ENCODE measurements at regions not wholly inside any gene's neighbourhood (a gene's known extent, or its start where the extent isn't known, plus 50 kb on each side); places are given as distances from the start of the nearest gene placed in this dataset.

GRCh38 chr15:47652328-47652727, 65.0 kb upstream of the SEMA6D start:
- Mint-ChIP-seq H3K4me3 (no peak overlapping the region), H3K36me3 (no peaks in the 10 kb centered on the region), H3K9me3 (peaks cover 0 to 5% (median 0%) of the 10 kb centered on the region in 11 donors), H3K27me3 (peaks cover 0 to 6% (median 3%) of the 10 kb centered on the region in 5 donors), H3K27ac (peak overlapping the region in 1 of 9 donors; percentile 28), H3K4me1 (no peaks in the 10 kb centered on the region)
- POLR2A ChIA-PET, result no interaction called here
- no peak for ATAC-seq
- intact Hi-C loops (cut with micrococcal nuclease), result no loop called here
- Histone ChIP-seq H3K9me3 (ENCODE audit: control insufficient read depth in 2 of 3, low read length in 3 of 3) (no peaks in the 10 kb centered on the region), H3K4me3 (ENCODE audit: low read length) (no peak overlapping the region), H3K36me3 (ENCODE audit: control insufficient read depth in 2 of 3, insufficient read depth in 3 of 3, low read length in 3 of 3) (no peaks in the 10 kb centered on the region), H3K4me1 (ENCODE audit: control insufficient read depth in 2 of 2, insufficient read depth in 2 of 2, low read length in 2 of 2) (no peaks in the 10 kb centered on the region), H3K27me3 (ENCODE audit: control insufficient read depth in 2 of 2, insufficient read depth in 2 of 2, low read length in 2 of 2) (no peaks in the 10 kb centered on the region), H3K27ac (ENCODE audit: low read depth, low read length) (no peak overlapping the region)
- CTCF ChIA-PET, result no interaction called here
- DNase-seq, result no peak

GRCh38 chr15:47652844-47653243, 64.5 kb upstream of the SEMA6D start:
- ChIA-PET CTCF (no interaction called here), POLR2A (no interaction called here)
- peaks cover 0 to 6% (median 3%) of the 10 kb centered on the region in 5 donors for H3K27me3 Mint-ChIP-seq
- no peak overlapping the region for H3K4me3 Mint-ChIP-seq
- peaks cover 0 to 5% (median 0%) of the 10 kb centered on the region in 11 donors for H3K9me3 Mint-ChIP-seq
- ATAC-seq (no peak), DNase-seq (no peak)
- H3K9me3 ChIP-seq (ENCODE audit: control insufficient read depth in 2 of 3, low read length in 3 of 3), result no peaks in the 10 kb centered on the region
- H3K4me1 Mint-ChIP-seq, result no peaks in the 10 kb centered on the region
- intact Hi-C loops (cut with micrococcal nuclease), result no loop called here
- no peaks in the 10 kb centered on the region for H3K27me3 ChIP-seq (ENCODE audit: control insufficient read depth in 2 of 2, insufficient read depth in 2 of 2, low read length in 2 of 2)
- no peaks in the 10 kb centered on the region for H3K36me3 Mint-ChIP-seq
- no peak overlapping the region for H3K27ac Mint-ChIP-seq
- H3K4me1 ChIP-seq (ENCODE audit: control insufficient read depth in 2 of 2, insufficient read depth in 2 of 2, low read length in 2 of 2), result no peaks in the 10 kb centered on the region
- no peak overlapping the region for H3K4me3 ChIP-seq (ENCODE audit: low read length)
- H3K36me3 ChIP-seq (ENCODE audit: control insufficient read depth in 2 of 3, insufficient read depth in 3 of 3, low read length in 3 of 3), result no peaks in the 10 kb centered on the region
- H3K27ac ChIP-seq (ENCODE audit: low read depth, low read length), result no peak overlapping the region

- Mint-ChIP-seq H3K27ac (no peak overlapping the region), H3K36me3 (no peaks in the 10 kb centered on the region), H3K27me3 (peaks cover 0 to 4% (median 2%) of the 10 kb centered on the region in 5 donors), H3K9me3 (peaks cover 0 to under 1% (median 0%) of the 10 kb centered on the region in 11 donors), H3K4me1 (peaks cover 0 to 4% (median 0%) of the 10 kb centered on the region in 7 donors), H3K4me3 (no peak overlapping the region)
- ATAC-seq (no peak), DNase-seq (no peak)
- no peaks in the 10 kb centered on the region for H3K4me1 ChIP-seq (ENCODE audit: control insufficient read depth in 2 of 2, insufficient read depth in 2 of 2, low read length in 2 of 2)
- H3K27ac ChIP-seq (ENCODE audit: low read depth, low read length), result no peak overlapping the region
- ChIA-PET POLR2A (no interaction called here), CTCF (no interaction called here)
- H3K36me3 ChIP-seq (ENCODE audit: control insufficient read depth in 2 of 3, insufficient read depth in 3 of 3, low read length in 3 of 3), result no peaks in the 10 kb centered on the region
- no peak overlapping the region for H3K4me3 ChIP-seq (ENCODE audit: low read length)
- H3K27me3 ChIP-seq (ENCODE audit: control insufficient read depth in 2 of 2, insufficient read depth in 2 of 2, low read length in 2 of 2), result no peaks in the 10 kb centered on the region
- intact Hi-C loops (cut with micrococcal nuclease), result no loop called here
- no peaks in the 10 kb centered on the region for H3K9me3 ChIP-seq (ENCODE audit: control insufficient read depth in 2 of 3, low read length in 3 of 3)
Measured at GRCh38 chr15:47661661-47662180, 55.6 kb upstream of the SEMA6D start.

- no peak for ATAC-seq
- Histone ChIP-seq H3K4me1 (ENCODE audit: control insufficient read depth in 2 of 2, insufficient read depth in 2 of 2, low read length in 2 of 2) (no peaks in the 10 kb centered on the region), H3K36me3 (ENCODE audit: control insufficient read depth in 2 of 3, insufficient read depth in 3 of 3, low read length in 3 of 3) (no peaks in the 10 kb centered on the region), H3K27ac (ENCODE audit: low read depth, low read length) (no peak overlapping the region), H3K27me3 (ENCODE audit: control insufficient read depth in 2 of 2, insufficient read depth in 2 of 2, low read length in 2 of 2) (no peaks in the 10 kb centered on the region), H3K9me3 (ENCODE audit: control insufficient read depth in 2 of 3, low read length in 3 of 3) (no peaks in the 10 kb centered on the region), H3K4me3 (ENCODE audit: low read length) (no peak overlapping the region)
- no peak for DNase-seq
- Mint-ChIP-seq H3K36me3 (no peaks in the 10 kb centered on the region), H3K27me3 (peaks cover 0 to 6% (median 0%) of the 10 kb centered on the region in 5 donors), H3K27ac (no peak overlapping the region), H3K4me3 (no peak overlapping the region), H3K9me3 (peaks cover 0 to 3% (median 0%) of the 10 kb centered on the region in 11 donors), H3K4me1 (peaks cover 0 to 4% (median 0%) of the 10 kb centered on the region in 7 donors)
- ChIA-PET POLR2A (no interaction called here), CTCF (no interaction called here)
- intact Hi-C loops (cut with micrococcal nuclease), result no loop called here
Measured at GRCh38 chr15:47663101-47663500, 54.2 kb upstream of the SEMA6D start.

Data from naive thymus-derived CD4-positive, alpha-beta T cell (primary cell).